Lung (tissue), 11 donors: ENCODE measurements at regions not wholly inside any gene's neighbourhood (a gene's known extent, or its start where the extent isn't known, plus 50 kb on each side); places are given as distances from the start of the nearest gene placed in this dataset.

Experiments used
- ATAC-seq: fragments of 200-7000 bp; cut with Tn5 transposase; one replicate; pipeline ENCODE4 v1.9.1; 2020; ENCODE audit warnings: moderate number of reproducible peaks; ENCODE audit not compliant: insufficient read depth, low FRiP score
- DNase-seq, 3 donors: peaks; one replicate each; pipeline ENCODE4 v3.0.0-alpha.2; 2013 to 2017
- H3K27ac ChIP-seq, 2 donors: one replicate each; pipeline ENCODE4 v1.5.1; 2013; ENCODE audit warnings: mild to moderate bottlenecking in 2 of 2, moderate library complexity in 2 of 2, control low read depth in 1 of 2, inconsistent platforms in 1 of 2, low read depth in 1 of 2, low read length in 1 of 2
- H3K27me3 ChIP-seq, 3 donors: one replicate each; pipeline ENCODE4 v1.5.1; 2013; ENCODE audit warnings: low read length in 2 of 3; ENCODE audit not compliant: control insufficient read depth in 3 of 3, insufficient read depth in 3 of 3
- H3K36me3 ChIP-seq, 4 donors: one replicate each; pipeline ENCODE4 v1.5.1; 2013; ENCODE audit warnings: low read length in 4 of 4, mild to moderate bottlenecking in 1 of 4, moderate library complexity in 1 of 4; ENCODE audit not compliant: control insufficient read depth in 4 of 4, insufficient read depth in 4 of 4
- H3K4me1 ChIP-seq, 5 donors: one replicate each; pipeline ENCODE4 v1.5.1; 2013; ENCODE audit warnings: low read length in 5 of 5, mild to moderate bottlenecking in 2 of 5, moderate library complexity in 1 of 5; ENCODE audit not compliant: control insufficient read depth in 5 of 5, insufficient read depth in 5 of 5
- H3K4me3 ChIP-seq: one replicate; pipeline ENCODE4 v1.5.1; 2013; ENCODE audit warnings: mild to moderate bottlenecking, control low read depth, moderate library complexity
- H3K9ac ChIP-seq, 2 donors: one replicate each; pipeline ENCODE4 v1.5.1; 2013; ENCODE audit warnings: low read length in 2 of 2, control low read depth in 1 of 2; ENCODE audit not compliant: insufficient read depth in 1 of 2
- H3K9me3 ChIP-seq, 4 donors: one replicate each; pipeline ENCODE4 v1.5.1; 2013; ENCODE audit warnings: low read length in 3 of 4, mild to moderate bottlenecking in 1 of 4, moderate library complexity in 1 of 4; ENCODE audit not compliant: control insufficient read depth in 4 of 4, insufficient read depth in 3 of 4
- CTCF ChIP-seq: IDR thresholded peaks from 2 replicates; pipeline ENCODE4 v1.5.1; 2012; ENCODE audit warnings: mild to moderate bottlenecking; ENCODE audit errors: control extremely low read depth, extremely low read depth
- WGBS, 2 donors: extraction: QIAGEN DNeasy Blood & Tissue Kit; methylation state at CpG; one replicate each; pipeline ENCODE4 v1.1.7; 2013; 5-methylcytosine and 5-hydroxymethylcytosine counted together
- donor health status: control.
- donor health status: control.
- donor health status: Bipolar disorder and iron deficiency.
- donor health status: healthy.
- donor health status: DM: yes; HTN: yes; CAD: no.

- no peaks in the 10 kb centered on the region for H3K4me1 ChIP-seq
- H3K36me3 ChIP-seq, result no peaks in the 10 kb centered on the region
- no peak for ATAC-seq
- WGBS, 2 donors, result 87 to 90% methylated on average over 3 of the region's 3 CpGs
- no peak overlapping the region for H3K27ac ChIP-seq
- H3K9ac ChIP-seq, result no peak overlapping the region
- H3K9me3 ChIP-seq, result no peaks in the 10 kb centered on the region
- H3K4me3 ChIP-seq, result no peak overlapping the region
- no peak for TF ChIP-seq CTCF
- no peak for DNase-seq
- no peaks in the 10 kb centered on the region for H3K27me3 ChIP-seq
These were observed 532.9 kb downstream of the ANXA1 start for GRCh38 chr9:73684601-73685000.

- H3K27me3 ChIP-seq, result no peaks in the 10 kb centered on the region
- H3K4me1 ChIP-seq, result no peaks in the 10 kb centered on the region
- 80 to 90% methylated on average over 3 of the region's 3 CpGs for WGBS, 2 donors
- no peak for TF ChIP-seq CTCF
- no peak overlapping the region for H3K9ac ChIP-seq
- no peaks in the 10 kb centered on the region for H3K36me3 ChIP-seq
- DNase-seq (no peak), ATAC-seq (no peak)
- H3K4me3 ChIP-seq, result no peak overlapping the region
- no peak overlapping the region for H3K27ac ChIP-seq
- H3K9me3 ChIP-seq, result peaks cover 0 to 2% (median 0%) of the 10 kb centered on the region in 4 donors
These were observed 534.1 kb downstream of the ANXA1 start for GRCh38 chr9:73685786-73686185.

- Histone ChIP-seq H3K4me3 (no peak overlapping the region), H3K9ac (no peak overlapping the region), H3K27ac (no peak overlapping the region), H3K9me3 (peaks cover 0 to 2% (median 0%) of the 10 kb centered on the region in 4 donors), H3K36me3 (no peaks in the 10 kb centered on the region), H3K4me1 (no peaks in the 10 kb centered on the region), H3K27me3 (no peaks in the 10 kb centered on the region)
- DNase-seq, result no peak
- ATAC-seq, result no peak
- no peak for TF ChIP-seq CTCF
- 73 to 87% methylated on average over 5 of the region's 5 CpGs for WGBS, 2 donors
These were observed 537.6 kb downstream of the ANXA1 start for GRCh38 chr9:73689051-73689870.
